ENCODE measurements at regions not wholly inside any gene's neighbourhood (a gene's known extent, or its start where the extent isn't known, plus 50 kb on each side); places are given as distances from the start of the nearest gene placed in this dataset.

DNA sequence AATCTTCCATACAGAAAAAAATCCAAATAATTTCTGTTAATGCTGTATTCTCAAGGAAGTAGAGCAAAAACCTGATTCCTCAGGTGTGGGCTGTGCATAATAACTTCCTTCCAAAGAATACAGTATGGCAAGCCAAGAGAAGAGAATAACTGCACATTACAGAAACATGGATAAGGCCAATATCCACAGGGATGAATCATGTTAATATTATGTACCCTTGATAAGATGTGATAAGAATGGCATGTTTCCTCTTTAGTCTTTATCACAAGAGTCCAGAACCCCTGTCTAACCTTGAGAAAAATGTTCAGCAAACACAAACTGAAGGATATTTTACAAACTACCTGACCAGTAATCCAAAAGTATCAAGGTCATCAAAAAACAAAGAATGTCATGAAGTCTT is 795.8 kb downstream of the SEMA5A start:
- TF ChIP-seq, protein P1, sequence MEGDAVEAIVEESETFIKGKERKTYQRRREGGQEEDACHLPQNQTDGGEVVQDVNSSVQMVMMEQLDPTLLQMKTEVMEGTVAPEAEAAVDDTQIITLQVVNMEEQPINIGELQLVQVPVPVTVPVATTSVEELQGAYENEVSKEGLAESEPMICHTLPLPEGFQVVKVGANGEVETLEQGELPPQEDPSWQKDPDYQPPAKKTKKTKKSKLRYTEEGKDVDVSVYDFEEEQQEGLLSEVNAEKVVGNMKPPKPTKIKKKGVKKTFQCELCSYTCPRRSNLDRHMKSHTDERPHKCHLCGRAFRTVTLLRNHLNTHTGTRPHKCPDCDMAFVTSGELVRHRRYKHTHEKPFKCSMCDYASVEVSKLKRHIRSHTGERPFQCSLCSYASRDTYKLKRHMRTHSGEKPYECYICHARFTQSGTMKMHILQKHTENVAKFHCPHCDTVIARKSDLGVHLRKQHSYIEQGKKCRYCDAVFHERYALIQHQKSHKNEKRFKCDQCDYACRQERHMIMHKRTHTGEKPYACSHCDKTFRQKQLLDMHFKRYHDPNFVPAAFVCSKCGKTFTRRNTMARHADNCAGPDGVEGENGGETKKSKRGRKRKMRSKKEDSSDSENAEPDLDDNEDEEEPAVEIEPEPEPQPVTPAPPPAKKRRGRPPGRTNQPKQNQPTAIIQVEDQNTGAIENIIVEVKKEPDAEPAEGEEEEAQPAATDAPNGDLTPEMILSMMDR (IDR thresholded peaks at IDR 0.05), result no peak
- TF ChIP-seq POLR2AphosphoS5 (IDR thresholded peaks at IDR 0.05) (no peak), EP300 (IDR thresholded peaks at IDR 0.05; ENCODE audit: low read depth) (no peak), POLR2A (IDR thresholded peaks at IDR 0.05) (no peak)

All from transverse colon (tissue), 4 donors.